ENCODE measurements at regions not wholly inside any gene's neighbourhood (a gene's known extent, or its start where the extent isn't known, plus 50 kb on each side); places are given as distances from the start of the nearest gene placed in this dataset.

DNA sequence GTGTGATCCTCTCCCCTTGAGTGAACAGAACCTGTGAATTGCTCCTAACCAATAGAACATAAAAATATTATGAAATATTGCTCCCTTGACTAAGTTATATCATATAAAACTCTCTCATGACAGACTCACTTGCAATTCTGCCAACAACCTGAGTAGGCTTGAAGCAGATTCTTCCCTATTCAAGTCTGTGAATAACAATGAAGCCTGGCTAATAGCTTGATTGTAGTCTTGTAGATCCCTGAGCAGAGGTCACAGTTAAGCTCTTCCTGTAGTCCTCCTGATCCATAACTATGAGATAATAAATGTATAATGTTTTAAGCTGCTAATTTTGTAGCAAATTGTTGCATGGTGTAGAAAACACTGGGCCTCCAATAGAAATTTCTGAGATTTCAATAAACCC lies 540.1 kb upstream of the TENM4 start:
- no peak for TF ChIP-seq CTCF (IDR thresholded peaks at IDR 0.05; ENCODE audit: insufficient read depth, low read length)
- no peak for TF ChIP-seq POLR2AphosphoS5 (IDR thresholded peaks at IDR 0.05; ENCODE audit: low read depth)
- no peak for TF ChIP-seq GABPA (IDR thresholded peaks at IDR 0.05; ENCODE audit: low read depth)

All from HL-60 (cell line).